ENCODE measurements at regions not wholly inside any gene's neighbourhood (a gene's known extent, or its start where the extent isn't known, plus 50 kb on each side); places are given as distances from the start of the nearest gene placed in this dataset.
"Not testable (repeated sequence)": the region's sequence is repeated elsewhere in the genome, so short reads cannot be mapped to it uniquely, and the experiment has no call there.

GRCh38 chr4:79198951-79199587 lies 126.8 kb downstream of the NAA11 start:
- CTCF ChIA-PET, result no interaction called here
- Mint-ChIP-seq H3K27ac (no peak overlapping the region), H3K4me1 (ENCODE audit: low read depth) (no peaks in the 10 kb centered on the region)

DNA sequence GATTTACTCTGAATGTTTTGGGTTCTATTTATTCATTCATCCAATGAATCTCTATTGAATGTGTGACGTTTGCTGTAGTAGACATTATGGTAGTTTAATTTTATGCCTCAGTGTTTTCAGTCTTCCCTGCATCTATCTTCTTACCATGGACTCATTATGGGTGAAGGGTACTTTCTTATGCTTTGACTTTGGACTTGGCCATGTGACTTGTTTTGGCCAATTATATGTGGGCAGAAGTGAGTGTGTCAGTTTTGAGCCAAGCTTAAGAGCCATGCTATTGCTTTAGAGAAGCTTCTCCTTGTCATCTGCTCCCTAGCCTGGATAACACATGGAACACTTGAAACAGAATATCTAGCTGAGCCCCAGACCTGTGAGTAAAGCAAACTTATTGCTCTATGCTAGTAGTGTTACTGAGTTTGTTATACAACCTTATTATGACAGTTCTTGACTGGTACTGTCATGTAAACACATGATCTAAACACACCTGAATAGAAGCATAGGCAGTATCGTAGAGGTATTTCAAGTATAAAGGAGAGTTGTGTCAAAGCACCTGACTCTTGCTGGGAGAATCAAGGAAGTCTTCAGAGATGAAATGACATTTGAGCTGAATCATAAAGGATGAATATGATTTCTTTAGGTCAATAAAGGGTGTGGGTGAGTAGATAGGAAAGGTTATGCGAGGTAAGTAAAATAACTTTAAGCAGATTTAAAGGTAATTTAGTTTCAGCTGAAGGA lies 128.4 kb downstream of the NAA11 start:
- CTCF ChIA-PET, result no interaction called here
- Mint-ChIP-seq H3K4me1 (ENCODE audit: low read depth) (no peaks in the 10 kb centered on the region), H3K27me3 (no peaks in the 10 kb centered on the region), H3K36me3 (ENCODE audit: low read depth) (no peaks in the 10 kb centered on the region), H3K9me3 (no peaks in the 10 kb centered on the region), H3K27ac (no peak overlapping the region), H3K4me3 (no peak overlapping the region)
- no peak for DNase-seq
- TF ChIP-seq CTCF (IDR thresholded peaks at IDR 0.05), result no peak
- POLR2A ChIA-PET, result no interaction called here
- intact Hi-C loops (cut with micrococcal nuclease), result no loop called here
- no peak for ATAC-seq

More at GRCh38 chr4:79198951-79199587, 126.8 kb downstream of the NAA11 start:
- Mint-ChIP-seq H3K9me3 (no peaks in the 10 kb centered on the region), H3K4me3 (no peak overlapping the region), H3K27me3 (no peaks in the 10 kb centered on the region), H3K36me3 (ENCODE audit: low read depth) (no peaks in the 10 kb centered on the region)
- ATAC-seq (no peak), DNase-seq (no peak)
- no peak for TF ChIP-seq CTCF (IDR thresholded peaks at IDR 0.05)
- POLR2A ChIA-PET, result no interaction called here
- intact Hi-C loops (cut with micrococcal nuclease), result no loop called here

GRCh38 chr4:79191292-79191691 lies 134.6 kb downstream of the NAA11 start:
- ATAC-seq; CTCF ChIA-PET; H3K27ac Mint-ChIP-seq; POLR2A ChIA-PET; H3K4me1 Mint-ChIP-seq (ENCODE audit: low read depth); H3K36me3 Mint-ChIP-seq (ENCODE audit: low read depth); intact Hi-C loops (cut with micrococcal nuclease); DNase-seq; H3K4me3 Mint-ChIP-seq; H3K27me3 Mint-ChIP-seq: not testable (repeated sequence)
- H3K9me3 Mint-ChIP-seq, result peaks cover 19% of the 10 kb centered on the region

GRCh38 chr4:79185526-79186045 lies 140.3 kb downstream of the NAA11 start:
- H3K9me3 Mint-ChIP-seq, result peaks cover 13% of the 10 kb centered on the region
- ATAC-seq (no peak), DNase-seq (no peak)
- intact Hi-C loops (cut with micrococcal nuclease), result no loop called here
- ChIA-PET CTCF (no interaction called here), POLR2A (no interaction called here)
- no peaks in the 10 kb centered on the region for H3K27me3 Mint-ChIP-seq
- H3K36me3 Mint-ChIP-seq (ENCODE audit: low read depth), result no peaks in the 10 kb centered on the region
- no peak overlapping the region for H3K27ac Mint-ChIP-seq
- H3K4me3 Mint-ChIP-seq, result no peak overlapping the region
- no peaks in the 10 kb centered on the region for H3K4me1 Mint-ChIP-seq (ENCODE audit: low read depth)
- TF ChIP-seq CTCF (IDR thresholded peaks at IDR 0.05), result no peak

- Mint-ChIP-seq H3K4me1 (ENCODE audit: low read depth) (no peaks in the 10 kb centered on the region), H3K27me3 (no peaks in the 10 kb centered on the region), H3K36me3 (ENCODE audit: low read depth) (no peaks in the 10 kb centered on the region), H3K9me3 (peaks cover 9% of the 10 kb centered on the region), H3K4me3 (no peak overlapping the region), H3K27ac (no peak overlapping the region)
- no peak for DNase-seq
- ATAC-seq, result no peak
- no peak for TF ChIP-seq CTCF (IDR thresholded peaks at IDR 0.05)
- POLR2A ChIA-PET, result no interaction called here
- intact Hi-C loops (cut with micrococcal nuclease), result no loop called here
- CTCF ChIA-PET, result no interaction called here
These were observed 141.4 kb downstream of the NAA11 start for GRCh38 chr4:79184476-79184875.

Data from activated CD8-positive, alpha-beta T cell treated with anti-CD3 and anti-CD28 coated beads for 36 hours (primary cell).